ENCODE measurements at regions not wholly inside any gene's neighbourhood (a gene's known extent, or its start where the extent isn't known, plus 50 kb on each side); places are given as distances from the start of the nearest gene placed in this dataset.
"Not testable (repeated sequence)": the region's sequence is repeated elsewhere in the genome, so short reads cannot be mapped to it uniquely, and the experiment has no call there.

GRCh38 chr21:35533893-35534292 lies 484.8 kb upstream of the RUNX1 start:
- intact Hi-C loops (cut with DNase I) = no loop called here
- no peak for DNase-seq (ENCODE audit: low spot score)

GRCh38 chr21:35530766-35531165 lies 481.7 kb upstream of the RUNX1 start:
- intact Hi-C loops (cut with DNase I) = no loop called here

GRCh38 chr21:35529171-35529863 lies 480.2 kb upstream of the RUNX1 start:
- DNase-seq (ENCODE audit: low spot score) = no peak
- intact Hi-C loops (cut with DNase I) = no loop called here

More at GRCh38 chr21:35530766-35531165, 481.7 kb upstream of the RUNX1 start:
- no peak for DNase-seq (ENCODE audit: low spot score)

- DNase-seq (ENCODE audit: low spot score) = peak; percentile 80
- intact Hi-C loops (cut with DNase I) = no loop called here
Measured at GRCh38 chr21:35528116-35529042, 479.3 kb upstream of the RUNX1 start.

- DNase-seq (ENCODE audit: low spot score) = no peak
- intact Hi-C loops (cut with DNase I) = no loop called here
Measured at GRCh38 chr21:35527358-35527757, 478.3 kb upstream of the RUNX1 start.

GRCh38 chr21:35525443-35525842 lies 476.3 kb upstream of the RUNX1 start:
- no peak for DNase-seq (ENCODE audit: low spot score)
- intact Hi-C loops (cut with DNase I) = no loop called here

GRCh38 chr21:35521852-35522505 lies 472.9 kb upstream of the RUNX1 start:
- intact Hi-C loops (cut with DNase I) = no loop called here
- no peak for DNase-seq (ENCODE audit: low spot score)

GRCh38 chr21:35521293-35521692 lies 472.2 kb upstream of the RUNX1 start:
- no peak for DNase-seq (ENCODE audit: low spot score)
- intact Hi-C loops (cut with DNase I) = no loop called here

- DNase-seq (ENCODE audit: low spot score) = no peak
- intact Hi-C loops (cut with DNase I) = no loop called here
Measured at GRCh38 chr21:35520856-35521255, 471.8 kb upstream of the RUNX1 start.

- intact Hi-C loops (cut with DNase I) = no loop called here
- DNase-seq (ENCODE audit: low spot score) = no peak
Measured at GRCh38 chr21:35520302-35520701, 471.2 kb upstream of the RUNX1 start.

GRCh38 chr21:35517865-35518264 lies 468.8 kb upstream of the RUNX1 start:
- DNase-seq (ENCODE audit: low spot score) = no peak
- intact Hi-C loops (cut with DNase I) = no loop called here

GRCh38 chr21:35516292-35516691 lies 467.2 kb upstream of the RUNX1 start:
- intact Hi-C loops (cut with DNase I); DNase-seq (ENCODE audit: low spot score): not testable (repeated sequence)

- intact Hi-C loops (cut with DNase I) = no loop called here
- DNase-seq (ENCODE audit: low spot score) = no peak
Measured at GRCh38 chr21:35512346-35512745, 463.2 kb upstream of the RUNX1 start.

GRCh38 chr21:35511696-35512162 lies 462.6 kb upstream of the RUNX1 start:
- intact Hi-C loops (cut with DNase I) = no loop called here
- DNase-seq (ENCODE audit: low spot score) = no peak

- intact Hi-C loops (cut with DNase I) = no loop called here
- DNase-seq (ENCODE audit: low spot score) = no peak
Measured at GRCh38 chr21:35510957-35511695, 462.0 kb upstream of the RUNX1 start.

- no peak for DNase-seq (ENCODE audit: low spot score)
- intact Hi-C loops (cut with DNase I) = no loop called here
Measured at GRCh38 chr21:35510294-35510693, 461.2 kb upstream of the RUNX1 start.

GRCh38 chr21:35509001-35509704 lies 460.1 kb upstream of the RUNX1 start:
- DNase-seq (ENCODE audit: low spot score) = no peak
- intact Hi-C loops (cut with DNase I) = loop anchor here (10.0 kb wide), 1 partner anchor 624 kb away; no protein-coding TSS in a partner anchor

- DNase-seq (ENCODE audit: low spot score) = peak; percentile 84
- intact Hi-C loops (cut with DNase I) = loop anchor here (10.0 kb wide), 1 partner anchor 624 kb away; no protein-coding TSS in a partner anchor
Measured at GRCh38 chr21:35508139-35508888, 459.2 kb upstream of the RUNX1 start.

Data from cardiac septum (tissue), 1 donor.